HG03139 (cell line): ENCODE measurements at regions not wholly inside any gene's neighbourhood (a gene's known extent, or its start where the extent isn't known, plus 50 kb on each side); places are given as distances from the start of the nearest gene placed in this dataset.
"Not testable (repeated sequence)": the region's sequence is repeated elsewhere in the genome, so short reads cannot be mapped to it uniquely, and the experiment has no call there.

Experiments
- ATAC-seq: cut with Tn5 transposase; IDR thresholded peaks from one replicate; pipeline ENCODE4 v1.9.1; 2021; ENCODE audit not compliant: unreplicated experiment

- not testable (repeated sequence) for ATAC-seq
Observed at GRCh38 chr2:192488158-192488557, 293.4 kb upstream of the TMEFF2 start.

- no peak for ATAC-seq
Observed at GRCh38 chr2:192487636-192488035, 292.9 kb upstream of the TMEFF2 start.

- no peak for ATAC-seq
Observed at GRCh38 chr2:192484903-192485302, 290.2 kb upstream of the TMEFF2 start.

DNA sequence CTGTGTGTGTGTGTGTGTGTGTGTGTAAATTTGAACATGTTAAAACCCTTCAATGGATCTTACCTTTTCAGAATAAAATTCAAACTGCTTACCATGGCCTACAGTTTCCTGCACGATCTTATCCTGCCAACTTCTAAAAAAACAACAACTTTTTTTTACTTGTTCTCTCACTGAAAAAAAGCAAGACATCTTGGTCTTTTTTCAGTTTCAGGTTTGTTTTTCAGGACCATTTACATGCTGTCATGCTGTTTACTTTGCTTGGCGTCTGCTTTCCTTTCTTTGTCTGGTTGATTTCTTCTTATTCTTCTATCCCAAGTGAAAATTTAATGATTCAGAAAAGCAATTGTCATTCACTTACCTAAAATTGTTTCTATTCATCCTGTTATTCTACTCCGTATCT is 286.3 kb upstream of the TMEFF2 start:
- no peak for ATAC-seq

- ATAC-seq = no peak
Observed at GRCh38 chr2:192473331-192473730, 278.6 kb upstream of the TMEFF2 start.

DNA sequence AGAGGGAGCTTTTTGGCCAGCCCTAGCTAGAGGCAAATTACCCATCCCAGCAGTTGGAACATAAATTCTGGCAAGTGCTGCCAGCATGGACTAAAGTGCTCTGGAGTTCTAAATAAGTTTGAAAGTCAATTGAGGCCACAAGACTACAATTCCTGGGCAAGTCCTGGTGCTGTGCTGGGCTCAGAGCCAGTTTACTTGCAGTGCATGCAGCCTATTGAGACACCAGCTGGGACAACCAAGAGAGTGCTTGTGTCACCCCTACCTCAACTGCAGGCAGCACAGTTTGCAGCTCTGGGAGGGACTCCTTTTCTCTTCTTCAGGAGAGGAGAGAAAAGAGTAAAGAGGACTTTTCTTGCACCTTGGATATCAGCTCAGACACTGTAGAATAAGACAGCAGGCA is 277.2 kb upstream of the TMEFF2 start:
- ATAC-seq = no peak

GRCh38 chr2:192469612-192470011 is 274.9 kb upstream of the TMEFF2 start:
- no peak for ATAC-seq

DNA sequence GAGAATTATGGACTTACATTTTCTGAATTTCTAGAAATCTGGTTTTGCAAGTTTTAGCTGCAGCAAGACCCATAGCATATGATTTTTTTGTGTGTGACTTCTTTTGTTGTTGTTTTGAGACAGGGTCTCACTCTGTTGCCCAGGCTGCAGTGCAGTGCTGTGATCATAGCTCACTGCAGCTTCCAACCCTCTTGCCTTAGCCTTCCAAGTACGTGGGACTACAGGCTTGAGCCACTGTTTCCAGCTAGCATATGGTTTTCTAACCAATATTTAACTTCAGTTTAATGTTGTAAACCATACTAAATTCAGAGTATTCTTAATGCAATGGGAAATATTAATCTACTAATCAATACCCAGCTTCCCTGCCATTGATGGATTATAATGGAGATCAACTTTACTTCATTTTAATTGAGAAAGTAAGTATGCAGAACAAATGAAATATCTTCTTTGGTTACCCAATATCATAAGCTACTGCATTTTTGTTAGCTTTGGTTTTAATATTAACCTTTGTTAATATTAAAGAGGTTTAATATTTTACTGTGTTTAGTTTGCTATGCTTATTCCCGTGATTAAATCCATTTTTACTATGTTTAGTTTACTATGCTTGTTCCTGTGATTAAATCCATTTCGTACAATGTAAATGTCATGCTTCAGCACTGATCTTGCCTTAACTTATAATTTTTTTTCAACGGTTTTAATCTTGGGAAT is 273.4 kb upstream of the TMEFF2 start:
- no peak for ATAC-seq

DNA sequence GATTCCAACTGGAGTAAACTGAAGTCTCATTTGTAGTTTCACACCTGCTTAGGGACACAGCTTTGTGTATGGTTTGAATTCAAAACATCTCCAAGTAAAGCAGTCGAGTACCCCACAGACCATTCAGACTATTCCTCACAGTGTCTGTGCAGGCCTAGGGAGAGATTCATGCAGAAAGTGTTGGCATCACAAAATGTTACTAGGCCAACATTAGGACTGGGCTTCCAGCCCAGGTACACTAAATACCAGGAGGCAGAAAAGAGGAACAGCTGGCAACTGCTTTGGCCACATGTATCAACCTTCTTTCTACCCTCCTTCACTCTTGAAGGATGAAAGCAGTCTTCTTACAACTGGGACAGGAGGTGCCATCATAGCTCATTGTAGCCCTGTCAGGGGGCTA is 270.4 kb upstream of the TMEFF2 start:
- no peak for ATAC-seq

DNA sequence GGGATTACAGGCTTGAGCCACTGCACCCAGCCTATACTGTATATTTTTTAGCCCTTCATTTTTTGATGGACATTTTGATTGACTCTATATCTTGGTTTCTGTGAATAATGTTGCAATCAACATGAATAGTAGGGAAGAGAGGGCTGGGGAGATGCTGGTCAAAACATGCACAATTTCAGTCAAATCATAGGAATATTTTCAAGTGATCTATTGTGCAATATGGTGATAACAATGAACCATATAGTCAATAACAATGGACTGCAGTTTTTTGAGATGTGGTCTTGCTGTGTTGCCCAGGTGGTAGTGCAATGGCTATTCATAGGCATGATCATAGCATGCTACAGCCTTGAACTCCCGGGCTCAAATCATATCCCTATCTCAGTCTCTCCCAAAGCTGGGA is 264.7 kb upstream of the TMEFF2 start:
- ATAC-seq = no peak

GRCh38 chr2:192448881-192449280 is 254.1 kb upstream of the TMEFF2 start:
- ATAC-seq = no peak

GRCh38 chr2:192444286-192444838 is 249.6 kb upstream of the TMEFF2 start:
- ATAC-seq = no peak

- no peak for ATAC-seq
Observed at GRCh38 chr2:192443831-192444230, 249.1 kb upstream of the TMEFF2 start.

GRCh38 chr2:192438239-192438638 is 243.5 kb upstream of the TMEFF2 start:
- no peak for ATAC-seq

GRCh38 chr2:192437653-192438052 is 242.9 kb upstream of the TMEFF2 start:
- ATAC-seq = no peak

DNA sequence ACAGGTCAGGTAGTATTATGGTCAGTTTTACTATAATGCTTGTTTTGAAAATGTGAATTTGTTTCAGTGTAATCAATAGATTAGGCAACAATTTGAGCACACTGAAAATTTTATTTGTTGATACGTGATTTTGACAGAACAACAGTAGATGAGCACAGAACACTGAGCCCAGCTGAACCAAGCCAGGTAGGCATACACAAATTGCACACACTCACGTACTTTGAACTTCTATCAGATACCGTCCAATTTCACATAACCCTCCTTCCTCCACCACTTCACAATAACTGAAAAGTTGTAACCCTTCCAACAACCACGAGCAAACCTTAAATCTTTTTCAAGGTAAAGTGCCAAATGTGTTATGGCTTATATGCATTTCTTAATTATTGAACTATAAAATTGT is 229.5 kb upstream of the TMEFF2 start:
- ATAC-seq = no peak

DNA sequence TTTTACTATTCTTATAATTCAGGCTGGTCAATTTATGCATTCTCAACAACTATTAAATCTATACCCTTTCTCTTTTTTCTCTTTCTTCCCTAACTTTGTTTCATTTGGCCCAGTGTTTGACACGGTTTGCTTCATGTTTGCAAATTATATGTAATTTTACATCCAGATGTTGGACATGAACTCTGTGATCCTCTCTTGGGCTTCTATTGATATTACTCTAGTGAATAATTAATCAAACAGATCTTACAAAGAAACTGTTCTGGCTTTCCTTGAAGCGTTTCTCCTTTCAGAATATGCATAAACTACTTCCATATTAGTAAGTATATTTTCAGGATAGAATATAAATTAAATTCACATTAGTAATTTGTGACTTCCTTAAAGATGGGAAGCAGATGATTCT is 225.1 kb upstream of the TMEFF2 start:
- ATAC-seq = no peak

GRCh38 chr2:192416060-192416459 is 221.3 kb upstream of the TMEFF2 start:
- ATAC-seq = no peak

GRCh38 chr2:192414794-192415193 is 220.1 kb upstream of the TMEFF2 start:
- ATAC-seq = no peak

GRCh38 chr2:192413812-192414681 is 219.3 kb upstream of the TMEFF2 start:
- ATAC-seq = no peak

DNA sequence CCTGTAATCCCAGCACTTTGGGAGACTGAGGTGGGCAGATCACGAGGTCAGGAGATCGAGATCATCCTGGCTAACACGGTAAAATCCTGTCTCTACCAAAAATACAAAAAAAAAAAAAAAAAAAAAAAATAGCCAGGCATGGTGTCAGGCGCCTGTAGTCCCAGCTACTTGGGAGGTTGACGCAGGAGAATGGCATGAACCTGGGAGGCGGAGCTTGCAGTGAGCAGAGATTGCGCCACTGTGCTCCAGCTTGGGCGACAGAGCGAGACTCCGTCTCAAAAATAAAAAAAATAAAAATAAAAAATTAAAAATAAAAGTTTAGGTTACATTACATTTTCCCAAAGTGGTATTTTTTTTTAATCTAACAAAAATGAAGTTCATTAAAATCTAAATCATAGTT is 218.1 kb upstream of the TMEFF2 start:
- ATAC-seq = not testable (repeated sequence)

- ATAC-seq = no peak
Observed at GRCh38 chr2:192412394-192412793, 217.7 kb upstream of the TMEFF2 start.
